Activated CD4-positive, alpha-beta T cell treated with anti-CD3 and anti-CD28 coated beads, Interleukin-2, Interleukin-6, amounts not matched to agents 100 ng/mL and 50 ng/mL, durations not matched to agents 16 hours and 8 hours (primary cell): ENCODE measurements at regions not wholly inside any gene's neighbourhood (a gene's known extent, or its start where the extent isn't known, plus 50 kb on each side); places are given as distances from the start of the nearest gene placed in this dataset.

ENCODE experiments used
- DNase-seq: peaks from one replicate; pipeline ENCODE4 v3.0.0-alpha.2; 2020

- no peak for DNase-seq
Observed at GRCh38 chr13:97112446-97113152, 109.5 kb upstream of the MBNL2 start.

- DNase-seq = no peak
Observed at GRCh38 chr13:97113231-97114001, 108.7 kb upstream of the MBNL2 start.

GRCh38 chr13:97114651-97115050 is 107.5 kb upstream of the MBNL2 start:
- no peak for DNase-seq

GRCh38 chr13:97116754-97117153 is 105.4 kb upstream of the MBNL2 start:
- DNase-seq = peak; percentile 57

GRCh38 chr13:97117388-97117910 is 104.7 kb upstream of the MBNL2 start:
- DNase-seq = no peak

- no peak for DNase-seq
Observed at GRCh38 chr13:97119943-97120342, 102.2 kb upstream of the MBNL2 start.

- DNase-seq = no peak
Observed at GRCh38 chr13:97120346-97120745, 101.8 kb upstream of the MBNL2 start.

GRCh38 chr13:97120976-97121375 is 101.2 kb upstream of the MBNL2 start:
- DNase-seq = no peak

GRCh38 chr13:97121894-97122293 is 100.2 kb upstream of the MBNL2 start:
- no peak for DNase-seq

- peak; percentile 13 for DNase-seq
Observed at GRCh38 chr13:97122381-97122996, 99.6 kb upstream of the MBNL2 start.

GRCh38 chr13:97124206-97124605 is 97.9 kb upstream of the MBNL2 start:
- DNase-seq = no peak

GRCh38 chr13:97124915-97125809 is 97.0 kb upstream of the MBNL2 start:
- DNase-seq = peak; percentile 92

GRCh38 chr13:97125810-97126738 is 96.1 kb upstream of the MBNL2 start:
- DNase-seq = peak; percentile 85

GRCh38 chr13:97127842-97128241 is 94.3 kb upstream of the MBNL2 start:
- DNase-seq = no peak

GRCh38 chr13:97130190-97130589 is 91.9 kb upstream of the MBNL2 start:
- no peak for DNase-seq

GRCh38 chr13:97131447-97131846 is 90.7 kb upstream of the MBNL2 start:
- DNase-seq = no peak

- DNase-seq = no peak
Observed at GRCh38 chr13:97133554-97133953, 88.6 kb upstream of the MBNL2 start.

GRCh38 chr13:97133955-97134354 is 88.2 kb upstream of the MBNL2 start:
- no peak for DNase-seq

GRCh38 chr13:97134364-97135095 is 87.6 kb upstream of the MBNL2 start:
- no peak for DNase-seq

- no peak for DNase-seq
Observed at GRCh38 chr13:97135883-97136282, 86.2 kb upstream of the MBNL2 start.

- DNase-seq = no peak
Observed at GRCh38 chr13:97136418-97136817, 85.7 kb upstream of the MBNL2 start.
